NCI-H128 (cell line): ENCODE measurements at regions not wholly inside any gene's neighbourhood (a gene's known extent, or its start where the extent isn't known, plus 50 kb on each side); places are given as distances from the start of the nearest gene placed in this dataset.

Source experiments
- DNase-seq: peaks from one replicate; lab custom pipeline; 2025; ENCODE audit not compliant: unreplicated experiment; lab: John Stamatoyannopoulos, UW

DNA sequence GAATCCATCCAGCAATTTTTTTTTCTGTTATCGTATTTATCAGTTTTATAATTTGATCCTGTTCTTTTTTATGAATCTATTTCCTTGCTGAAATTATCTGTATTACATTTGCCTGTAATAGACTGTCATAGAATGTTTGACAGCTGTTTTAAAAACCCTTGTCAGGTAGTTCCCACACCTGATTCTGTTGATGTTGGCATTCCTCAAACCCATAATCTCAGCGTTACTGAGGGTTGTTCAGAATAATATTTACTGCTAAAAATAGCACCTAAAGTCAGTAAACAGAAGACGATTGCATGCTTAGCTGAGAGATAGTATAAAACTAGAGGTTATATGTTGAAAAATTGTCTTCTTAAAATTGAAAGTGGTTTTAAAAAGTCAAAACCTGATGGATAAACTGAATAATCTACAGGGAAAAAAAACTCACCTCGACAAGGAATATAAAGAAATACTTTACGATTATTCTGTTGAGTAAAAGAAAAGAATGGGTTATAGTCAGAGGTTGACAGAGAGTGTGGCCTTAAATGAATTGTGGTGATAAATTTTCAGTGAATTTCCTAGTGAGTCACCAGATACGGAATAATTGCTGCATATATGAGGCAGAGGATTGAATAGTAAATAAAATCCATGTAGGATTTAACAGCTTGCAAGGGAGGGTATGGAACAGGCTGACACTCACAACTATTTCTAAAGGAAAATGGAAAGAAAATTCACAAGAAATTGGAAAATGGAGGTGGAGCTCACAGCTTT lies 824.1 kb upstream of the IGFBP3 start:
- DNase-seq, result no peak

DNA sequence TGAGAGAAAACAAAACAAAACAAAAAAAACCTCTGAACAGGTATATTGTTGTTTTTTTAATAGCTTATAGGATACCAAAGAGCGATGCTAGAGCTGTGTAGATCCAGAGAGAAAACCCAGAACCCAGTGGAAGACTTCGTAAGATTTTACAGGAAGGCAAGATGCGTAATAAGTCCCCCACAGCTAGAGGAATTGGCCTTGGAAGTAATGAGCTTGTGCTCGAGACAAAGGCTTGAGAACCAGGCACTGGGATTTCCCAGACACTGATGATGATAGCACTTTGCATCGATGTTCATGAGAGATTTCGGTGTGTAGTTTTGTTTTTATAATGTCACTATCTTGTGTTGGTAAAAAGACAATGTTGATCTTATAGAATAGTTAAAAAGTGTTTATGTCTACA lies 821.5 kb upstream of the IGFBP3 start:
- no peak for DNase-seq

DNA sequence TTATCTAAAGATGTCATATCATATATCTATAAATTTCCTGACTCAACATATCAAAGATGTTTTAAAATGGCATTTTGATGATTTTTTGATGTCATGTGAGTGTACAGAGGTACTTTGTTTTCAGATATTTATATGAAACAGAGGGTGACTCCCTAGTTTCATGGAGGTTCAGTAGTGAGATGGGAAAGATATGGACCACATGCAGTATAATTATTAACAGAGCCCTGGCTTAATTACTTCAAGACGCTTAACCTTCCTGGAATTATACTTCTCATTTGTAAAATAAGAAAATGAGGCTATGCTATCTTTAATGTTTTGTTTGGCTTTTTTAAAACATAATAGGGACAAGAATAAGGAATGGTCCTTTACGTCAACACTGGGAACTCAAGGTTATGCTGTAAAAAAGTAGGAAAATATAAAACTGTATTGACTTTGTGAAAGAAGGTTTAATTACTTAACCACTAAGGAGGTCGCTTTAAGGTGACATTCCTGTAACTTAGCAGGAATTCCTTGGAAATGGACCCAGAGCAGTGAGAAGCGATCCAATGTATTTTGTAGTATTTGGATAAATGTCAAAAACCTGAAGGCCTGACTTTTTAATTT lies 821.0 kb upstream of the IGFBP3 start:
- DNase-seq, result no peak

DNA sequence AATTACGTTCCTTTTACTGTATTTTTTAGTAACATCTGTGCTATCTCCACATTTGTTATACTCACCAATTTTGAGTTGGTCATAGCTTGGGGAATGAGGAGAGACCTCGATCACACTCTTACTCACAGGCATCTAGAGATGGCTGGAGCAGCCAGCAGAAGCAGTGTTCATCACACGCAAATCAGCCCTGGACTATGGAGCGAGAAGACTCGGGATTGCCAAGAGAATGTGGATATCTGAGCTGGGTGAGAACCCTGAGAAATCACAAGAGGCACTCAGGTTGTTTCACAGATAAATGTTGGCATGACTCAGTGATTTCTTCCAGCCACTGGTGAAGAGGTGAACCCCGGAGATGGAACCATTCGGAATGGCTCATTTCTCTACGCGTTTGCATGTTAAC lies 820.1 kb upstream of the IGFBP3 start:
- DNase-seq, result no peak

DNA sequence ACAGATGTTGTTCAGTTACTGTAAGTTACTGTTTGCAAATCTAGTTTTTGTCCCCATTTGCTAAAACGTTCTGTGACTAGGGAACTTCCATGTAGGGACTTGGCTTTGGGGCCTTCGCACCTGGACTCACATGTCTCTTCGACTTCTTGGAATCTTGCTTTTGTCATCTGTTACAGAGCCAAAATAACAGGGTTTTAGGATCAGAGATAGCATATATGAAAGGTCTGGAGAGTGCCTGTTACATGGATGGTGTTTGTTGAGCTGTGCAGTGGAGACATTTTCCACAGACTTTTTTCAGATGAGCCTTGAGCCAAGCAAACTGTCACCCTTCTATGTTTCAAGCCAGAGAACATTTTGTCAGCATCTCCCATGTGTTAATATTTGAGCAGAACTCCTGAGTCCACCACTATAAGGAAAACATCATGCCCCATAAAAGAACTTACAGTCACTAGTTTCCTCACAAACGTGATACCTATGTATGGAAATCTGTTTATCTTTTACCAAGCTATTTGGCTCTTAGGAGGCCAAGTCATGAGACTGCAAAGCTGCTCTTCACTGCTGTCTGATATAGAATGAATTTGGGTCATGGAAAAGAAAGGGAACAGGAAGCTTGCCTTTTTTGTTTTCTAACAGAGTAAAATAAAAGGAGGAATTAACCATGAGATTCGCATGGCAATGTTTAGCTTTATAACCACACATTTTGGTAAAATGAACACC lies 818.6 kb upstream of the IGFBP3 start:
- DNase-seq, result no peak

DNA sequence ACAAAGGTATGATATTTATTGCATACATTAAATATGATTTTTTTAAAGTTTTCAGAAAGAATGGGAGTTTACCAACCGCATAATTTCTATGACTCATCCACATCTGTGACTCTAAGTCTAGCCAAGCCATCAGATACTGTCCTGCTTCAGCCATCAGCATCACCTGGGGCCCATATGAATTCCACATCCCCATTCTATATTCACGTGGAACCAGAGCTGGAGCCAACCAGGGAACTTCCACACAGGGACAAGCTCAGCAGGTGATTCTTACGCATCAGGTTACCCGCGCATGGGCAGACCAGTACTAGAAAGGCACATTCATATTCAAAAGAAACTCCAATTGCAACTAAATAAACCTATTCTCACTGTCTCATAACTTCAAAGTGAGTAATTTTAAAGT lies 817.7 kb upstream of the IGFBP3 start:
- no peak for DNase-seq

DNA sequence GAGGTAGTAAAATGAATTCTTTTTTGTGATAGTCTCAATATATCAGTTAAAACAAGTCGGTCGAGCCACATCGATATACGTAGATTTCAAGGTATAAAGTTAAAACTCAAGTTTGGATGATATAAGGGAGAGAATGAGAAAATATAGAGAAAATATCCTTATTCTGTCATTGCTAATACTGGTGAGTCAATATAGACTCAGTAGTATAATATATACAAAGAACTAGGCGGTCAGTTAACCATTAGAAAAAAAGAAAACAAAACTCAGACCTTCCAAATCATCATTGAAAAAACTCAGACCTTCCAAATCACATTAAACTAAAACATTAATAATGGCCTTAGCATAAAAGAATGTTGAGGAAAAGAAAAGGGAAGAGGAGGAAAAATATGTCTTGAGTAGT lies 817.1 kb upstream of the IGFBP3 start:
- DNase-seq, result no peak

DNA sequence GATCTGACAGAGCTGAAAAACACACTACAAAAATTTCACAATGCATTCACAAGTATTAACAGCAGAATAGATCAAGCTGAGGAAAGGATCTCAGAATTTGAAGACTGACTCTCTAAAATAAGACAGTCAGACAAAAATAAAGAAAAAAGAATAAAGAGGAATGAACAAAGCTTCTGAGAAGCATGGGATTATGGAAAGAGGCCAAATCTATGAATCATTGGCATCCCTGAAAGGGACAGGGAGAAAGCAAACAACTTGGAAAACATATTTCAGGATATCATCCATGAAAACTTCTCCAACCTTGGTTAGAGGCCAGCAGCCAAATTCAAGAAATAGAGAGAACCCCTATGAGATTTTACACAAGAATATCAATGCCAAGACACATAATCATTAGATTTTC lies 804.8 kb upstream of the IGFBP3 start:
- no peak for DNase-seq

DNA sequence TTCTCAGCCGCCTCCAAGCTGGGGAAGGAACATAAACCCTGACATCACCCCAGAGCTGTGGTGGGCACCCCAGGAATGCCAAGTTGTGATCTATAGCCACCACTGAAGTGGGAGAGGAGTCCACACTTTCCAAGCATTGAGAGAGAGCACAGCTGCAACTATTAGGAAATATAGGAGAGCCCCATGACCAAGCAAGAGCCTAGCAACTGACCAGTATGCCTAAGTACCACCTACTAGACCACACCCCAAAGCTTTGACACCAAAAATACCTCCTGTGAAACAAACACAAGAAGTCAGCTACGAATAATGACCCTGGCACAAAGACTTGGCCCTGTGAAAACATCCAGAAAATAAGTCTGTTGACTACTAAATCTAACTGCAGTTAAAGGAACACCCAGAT lies 804.1 kb upstream of the IGFBP3 start:
- no peak for DNase-seq

DNA sequence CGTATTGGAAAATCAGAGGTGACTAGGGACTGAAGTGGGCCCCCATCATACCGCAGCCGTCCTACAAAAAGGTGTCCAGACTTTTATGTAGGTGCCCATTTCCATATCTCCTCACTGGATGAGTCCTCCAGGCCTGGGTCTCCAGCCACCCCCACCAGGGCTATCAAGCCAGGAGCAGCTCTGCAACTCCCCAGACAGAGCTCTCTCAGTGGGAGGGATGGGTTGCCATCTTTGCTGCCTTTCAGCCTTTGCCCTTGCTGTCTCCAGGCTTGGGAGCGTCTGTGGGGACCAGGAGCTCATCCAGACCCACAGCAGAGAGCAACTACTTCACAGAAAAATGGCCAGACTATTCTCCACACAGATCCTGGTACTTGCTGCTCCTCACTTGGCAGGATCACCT lies 802.7 kb upstream of the IGFBP3 start:
- DNase-seq, result no peak

DNA sequence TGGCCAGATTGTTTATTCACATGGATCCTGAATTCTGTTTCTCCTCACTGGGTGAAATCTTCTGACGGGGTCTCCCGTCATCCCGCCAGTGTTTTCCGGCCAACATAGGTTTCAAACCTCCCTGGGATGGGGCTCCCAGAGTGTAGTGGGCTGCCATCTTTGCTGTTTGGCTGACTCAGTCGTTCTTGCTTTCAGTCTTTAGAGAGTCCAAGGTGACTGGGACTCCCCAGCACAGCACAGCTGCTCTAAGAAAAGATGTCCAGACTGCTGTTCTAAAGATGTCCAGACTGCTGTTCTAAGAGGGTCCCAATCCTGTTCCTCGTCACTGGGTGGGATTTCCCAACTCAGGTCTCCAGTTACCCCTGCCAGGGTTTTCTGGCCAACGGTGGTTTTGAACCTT lies 801.9 kb upstream of the IGFBP3 start:
- DNase-seq, result no peak

DNA sequence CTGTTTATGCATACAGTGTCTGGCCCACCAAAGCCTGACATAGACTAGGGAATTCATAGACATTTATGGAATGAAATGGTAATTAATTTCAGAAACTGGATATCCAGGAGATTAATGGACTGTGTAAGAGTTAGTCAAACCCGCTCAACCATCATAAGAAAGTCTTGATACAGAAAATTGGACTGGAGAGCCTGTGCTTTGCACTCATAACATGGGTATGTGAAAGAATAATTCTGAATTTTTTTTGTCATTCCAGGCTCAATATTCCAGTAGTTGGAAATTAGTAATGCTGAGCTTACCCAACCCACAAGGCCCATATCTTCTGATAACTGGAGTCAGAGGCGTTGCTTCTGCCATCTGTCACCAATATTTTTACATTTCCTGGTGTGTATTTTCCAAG lies 799.7 kb upstream of the IGFBP3 start:
- no peak for DNase-seq

DNA sequence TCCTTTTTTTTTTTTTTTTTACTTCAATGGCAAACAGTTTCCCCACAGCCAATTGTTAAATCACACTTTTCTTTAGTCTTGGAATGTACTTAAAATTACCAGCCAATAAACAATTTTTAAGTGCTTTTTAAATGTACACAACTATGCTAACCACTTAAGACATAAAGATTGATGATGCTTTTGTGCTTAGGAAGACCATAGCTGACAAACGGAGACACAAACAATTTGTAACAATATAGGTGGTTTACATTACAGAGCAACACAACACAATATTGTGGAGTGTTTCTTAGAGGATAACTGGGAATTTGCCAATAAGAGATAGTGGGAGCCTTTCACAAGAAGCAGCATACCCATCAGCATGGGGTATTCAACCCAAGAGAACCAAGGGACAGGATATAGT lies 798.5 kb upstream of the IGFBP3 start:
- DNase-seq, result no peak

DNA sequence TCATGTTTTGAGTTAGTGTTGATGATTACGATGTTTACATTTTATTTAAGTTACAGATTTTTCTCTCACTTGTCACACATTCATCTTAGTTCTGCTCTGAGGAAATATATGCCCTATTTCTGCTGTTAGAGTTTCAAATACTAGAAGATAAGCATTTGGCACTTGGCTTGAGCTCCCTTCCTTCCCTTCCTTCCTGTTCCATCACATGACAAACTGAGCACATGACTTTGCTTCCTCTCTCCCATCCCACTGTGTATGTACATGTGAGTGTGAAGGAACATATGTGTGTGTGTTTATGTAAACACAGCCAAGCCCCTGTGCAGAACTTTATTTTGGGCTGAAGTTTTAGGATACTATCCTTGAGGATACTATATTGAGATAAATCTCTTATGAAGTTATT lies 795.9 kb upstream of the IGFBP3 start:
- DNase-seq, result no peak

DNA sequence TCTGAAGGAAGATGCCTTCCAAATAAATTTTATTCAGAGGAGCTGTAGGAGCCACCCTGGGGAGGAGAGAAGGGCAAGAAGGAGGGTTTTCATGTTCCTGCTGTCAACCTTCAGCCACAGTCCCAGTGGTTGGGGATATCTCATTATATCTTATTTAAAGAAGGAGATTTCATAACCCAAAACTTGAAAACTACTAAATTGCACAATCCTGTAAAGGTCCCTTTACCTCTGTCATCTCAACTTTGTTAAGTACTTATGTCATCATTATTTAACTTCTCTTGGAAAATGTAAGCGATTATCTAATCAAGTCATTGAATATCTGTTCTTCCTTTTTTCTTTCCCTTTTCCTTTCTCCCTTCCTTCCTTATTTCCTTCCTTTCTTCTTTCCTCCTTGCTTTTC lies 794.5 kb upstream of the IGFBP3 start:
- DNase-seq, result no peak

DNA sequence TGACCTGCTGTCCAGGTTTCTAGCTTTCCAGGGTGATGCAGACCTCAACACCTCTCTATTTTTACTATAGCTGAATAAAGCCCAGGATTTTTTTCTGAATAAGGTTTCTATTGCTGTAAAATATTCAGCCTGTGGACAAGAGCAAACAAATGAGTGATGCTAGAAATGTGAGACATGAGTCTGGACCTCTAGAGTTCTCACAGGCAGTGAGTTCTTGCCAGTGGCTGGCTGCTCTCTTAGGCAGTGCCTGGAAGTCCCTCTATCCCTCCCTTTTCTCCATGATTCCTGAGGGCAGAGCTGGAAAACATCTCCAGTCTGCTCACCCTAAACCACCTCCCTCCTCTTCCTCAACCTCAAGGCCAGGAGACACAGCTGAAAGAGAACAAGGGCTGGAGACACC lies 793.8 kb upstream of the IGFBP3 start:
- no peak for DNase-seq

DNA sequence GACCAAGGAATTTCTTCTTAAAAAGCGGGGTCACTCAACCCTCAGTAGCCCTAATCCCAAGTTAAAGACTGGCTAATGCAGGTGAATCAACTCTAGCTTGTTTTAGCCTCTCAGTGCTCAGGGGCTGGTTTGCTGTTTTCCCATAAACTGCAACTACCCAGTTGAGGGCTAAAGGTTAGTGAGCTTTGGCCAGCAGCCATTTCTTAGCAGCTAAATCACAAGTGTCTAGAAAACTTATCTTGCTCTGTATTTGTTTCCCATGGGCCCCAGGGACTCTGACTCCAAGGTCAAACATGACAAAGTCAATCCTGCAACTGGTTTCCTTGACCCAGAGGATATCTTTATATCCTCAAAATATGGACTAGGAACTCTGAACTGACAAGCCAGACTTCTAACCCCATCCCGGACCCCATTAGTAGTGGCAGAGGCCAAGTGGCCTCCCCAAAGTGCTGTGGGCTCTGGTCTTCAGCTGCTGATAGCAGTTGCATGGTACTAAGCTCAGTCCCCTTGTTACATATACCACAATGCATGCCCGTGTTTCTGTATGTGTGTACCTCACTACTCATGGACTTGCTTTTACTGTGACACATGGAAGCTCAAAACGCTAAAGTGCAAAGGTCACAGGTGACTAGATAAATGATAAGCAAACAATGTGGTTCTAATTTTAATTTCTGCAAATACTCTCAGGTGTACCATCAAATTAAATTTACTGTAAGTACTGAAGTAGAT lies 793.0 kb upstream of the IGFBP3 start:
- no peak for DNase-seq

DNA sequence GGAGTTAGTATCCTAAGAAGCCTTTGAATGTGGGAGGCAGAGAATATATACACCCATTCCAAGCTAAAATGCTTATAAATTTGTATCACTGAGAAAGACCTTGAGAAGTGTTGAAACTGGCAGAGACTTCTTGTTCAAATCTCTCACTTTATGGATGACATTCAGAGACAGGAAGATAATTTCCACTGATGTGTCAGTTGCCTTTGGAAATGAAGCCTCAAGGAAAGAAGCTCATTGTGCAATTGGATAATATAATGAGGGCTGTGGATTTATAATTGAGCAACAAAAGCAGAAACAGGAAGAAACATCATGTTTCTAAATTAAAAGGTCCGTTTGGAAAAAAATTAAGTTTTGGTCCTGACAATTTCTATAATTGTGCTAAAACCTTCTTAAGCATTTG lies 789.9 kb upstream of the IGFBP3 start:
- DNase-seq, result no peak

DNA sequence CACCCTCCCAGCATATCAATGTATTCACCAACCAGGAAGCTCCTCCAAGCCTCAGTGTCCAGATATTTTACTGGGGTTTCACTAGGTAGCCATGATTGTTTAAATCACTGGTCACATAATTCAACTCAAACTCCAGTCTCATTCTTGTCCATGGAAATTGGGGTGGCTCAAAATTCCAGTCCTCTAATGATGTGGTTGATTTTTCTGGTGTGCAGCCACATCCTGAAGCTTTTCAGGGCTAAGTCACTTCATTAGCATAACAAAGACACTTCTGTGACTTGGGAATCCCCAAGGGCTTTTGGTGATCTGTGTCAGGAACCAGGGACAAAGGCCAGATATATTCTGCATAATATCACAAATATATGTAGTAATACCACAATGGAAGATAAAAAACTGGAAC lies 786.9 kb upstream of the IGFBP3 start:
- no peak for DNase-seq

DNA sequence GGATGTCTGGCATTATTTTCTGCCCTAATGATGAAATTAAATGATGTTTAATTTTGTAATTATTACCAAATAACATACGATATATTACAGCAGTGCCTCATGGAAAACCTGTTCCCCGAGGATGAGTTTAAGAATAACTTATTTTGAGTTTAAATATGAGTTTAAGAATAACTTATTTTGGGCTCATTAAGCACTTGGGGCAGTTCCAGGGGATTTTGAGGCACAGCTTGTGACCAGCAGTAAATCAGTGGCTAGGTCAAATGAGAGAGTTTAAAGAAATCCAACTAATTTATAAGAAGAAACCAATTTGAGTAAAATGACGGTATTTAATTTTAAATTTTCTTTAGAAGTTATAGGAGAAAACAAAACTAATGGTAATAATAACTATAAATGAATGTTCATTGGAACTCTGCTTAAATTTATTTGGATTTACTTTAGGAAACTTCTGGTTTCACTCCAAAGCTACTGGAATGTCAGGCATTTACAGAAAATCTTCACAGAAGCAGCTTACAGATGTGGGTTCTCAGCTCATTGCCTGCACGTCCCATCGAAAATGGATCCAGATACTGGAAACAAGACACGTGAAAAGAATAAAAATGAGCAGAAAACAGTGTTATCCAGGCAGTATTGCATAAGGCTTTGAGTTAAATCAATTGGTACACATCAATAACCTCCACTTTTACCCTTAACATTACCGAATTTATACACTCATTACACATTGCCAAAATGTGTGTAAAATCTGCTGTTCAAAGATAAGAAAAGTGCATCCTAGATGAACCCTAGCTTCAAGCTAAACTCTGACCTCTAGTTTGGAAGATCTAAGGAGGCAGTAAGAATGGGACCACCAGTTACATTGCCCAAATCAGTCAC lies 784.5 kb upstream of the IGFBP3 start:
- DNase-seq, result no peak

DNA sequence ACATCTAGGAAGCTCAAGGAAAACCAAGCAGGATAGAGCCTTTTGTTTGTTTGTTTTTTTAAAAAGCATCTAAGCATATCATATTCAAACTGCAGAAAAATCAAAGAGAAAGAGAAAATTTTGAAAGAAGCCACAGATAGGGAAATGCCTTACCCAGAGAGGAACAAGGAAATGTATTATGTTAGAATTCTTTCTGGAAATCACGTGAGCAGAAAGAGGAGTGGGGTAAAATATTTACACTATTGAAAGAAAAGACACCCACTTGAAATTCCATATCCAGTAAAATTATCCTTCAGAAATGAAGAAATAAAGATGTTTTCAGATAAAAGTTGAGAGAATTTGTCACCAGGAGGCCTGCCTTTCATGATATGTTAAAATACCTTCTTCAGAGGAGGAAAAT lies 775.7 kb upstream of the IGFBP3 start:
- DNase-seq, result no peak
